BLaER1 (cell line): ENCODE measurements at regions not wholly inside any gene's neighbourhood (a gene's known extent, or its start where the extent isn't known, plus 50 kb on each side); places are given as distances from the start of the nearest gene placed in this dataset.
"Not testable (repeated sequence)": the region's sequence is repeated elsewhere in the genome, so short reads cannot be mapped to it uniquely, and the experiment has no call there.

Experiments used
- H3K27ac ChIP-seq: shearing (Covaris generic); formaldehyde crosslinking; 2 replicates; pipeline ENCODE4 v1.8.1; 2022
- H3K27me3 ChIP-seq: shearing (Covaris generic); formaldehyde crosslinking; 2 replicates; pipeline ENCODE4 v1.8.1; 2022
- H3K36me3 ChIP-seq: shearing (Covaris generic); formaldehyde crosslinking; 2 replicates; pipeline ENCODE4 v1.8.1; 2022
- H3K4me1 ChIP-seq: shearing (Covaris generic); formaldehyde crosslinking; 2 replicates; pipeline ENCODE4 v1.8.1; 2022
- H3K4me2 ChIP-seq: shearing (Covaris generic); formaldehyde crosslinking; 2 replicates; pipeline ENCODE4 v1.8.1; 2022
- H3K4me3 ChIP-seq: shearing (Covaris generic); formaldehyde crosslinking; 2 replicates; pipeline ENCODE4 v1.8.1; 2022
- H3K9ac ChIP-seq: shearing (Covaris generic); formaldehyde crosslinking; 2 replicates; pipeline ENCODE4 v1.8.1; 2022
- H3K9me3 ChIP-seq: shearing (Covaris generic); formaldehyde crosslinking; 2 replicates; pipeline ENCODE4 v1.8.1; 2022
- H4K20me1 ChIP-seq: shearing (Covaris generic); formaldehyde crosslinking; 2 replicates; pipeline ENCODE4 v1.8.1; 2022
- Cebpa-rat ChIP-seq: shearing (Covaris generic); IDR thresholded peaks from 2 replicates; pipeline ENCODE4 v1.8.1; 2022

GRCh38 chr17:16856171-16856570, 115.7 kb downstream of the TNFRSF13B start:
- H3K27ac ChIP-seq, H3K36me3 ChIP-seq, H3K9me3 ChIP-seq, H3K4me3 ChIP-seq, H3K27me3 ChIP-seq, H3K4me2 ChIP-seq, H4K20me1 ChIP-seq, H3K9ac ChIP-seq: not testable (repeated sequence)
- peaks cover 31% of the 10 kb centered on the region for H3K4me1 ChIP-seq

GRCh38 chr17:16854636-16855035, 117.3 kb downstream of the TNFRSF13B start:
- not testable (repeated sequence) for H3K4me3 ChIP-seq, H3K36me3 ChIP-seq, H3K27me3 ChIP-seq, H3K9ac ChIP-seq, H4K20me1 ChIP-seq, H3K27ac ChIP-seq, H3K9me3 ChIP-seq
- H3K4me1 ChIP-seq: peaks cover 31% of the 10 kb centered on the region
- peak overlapping the region; percentile 44 for H3K4me2 ChIP-seq

GRCh38 chr17:16853661-16854320, 118.1 kb downstream of the TNFRSF13B start:
- no peak for TF ChIP-seq Cebpa-rat

DNA sequence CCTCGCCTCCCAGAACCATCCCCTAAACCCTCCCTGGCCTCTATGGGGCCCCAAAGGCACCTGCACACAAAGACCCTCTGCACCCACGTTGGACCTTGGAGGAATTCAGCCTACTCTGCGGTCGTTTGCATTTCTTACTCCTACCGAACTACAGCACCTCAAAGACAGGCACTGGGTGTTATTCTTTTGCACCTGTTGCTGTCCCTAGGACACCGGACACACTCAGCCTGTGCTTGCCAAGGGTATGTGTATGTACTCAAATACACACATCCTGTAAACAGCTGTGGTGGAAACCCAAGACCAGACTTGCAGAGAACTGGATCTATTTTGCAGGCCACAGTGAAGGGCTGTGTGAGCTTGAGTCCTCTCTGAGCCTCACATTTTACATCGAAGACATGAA, 122.1 kb downstream of the TNFRSF13B start:
- not testable (repeated sequence) for H3K4me2 ChIP-seq, H4K20me1 ChIP-seq
- H3K4me1 ChIP-seq: peaks cover 12% of the 10 kb centered on the region

More at GRCh38 chr17:16853661-16854320, 118.1 kb downstream of the TNFRSF13B start:
- H3K4me2 ChIP-seq: peak overlapping the region; percentile 44
- H3K4me1 ChIP-seq: peaks cover 31% of the 10 kb centered on the region
- H3K27ac ChIP-seq: no peak overlapping the region
- H3K4me3 ChIP-seq: no peak overlapping the region
- H3K9me3 ChIP-seq: no peaks in the 10 kb centered on the region
- no peaks in the 10 kb centered on the region for H3K27me3 ChIP-seq
- H4K20me1 ChIP-seq: no peaks in the 10 kb centered on the region
- H3K9ac ChIP-seq: no peak overlapping the region
- H3K36me3 ChIP-seq: no peaks in the 10 kb centered on the region

DNA sequence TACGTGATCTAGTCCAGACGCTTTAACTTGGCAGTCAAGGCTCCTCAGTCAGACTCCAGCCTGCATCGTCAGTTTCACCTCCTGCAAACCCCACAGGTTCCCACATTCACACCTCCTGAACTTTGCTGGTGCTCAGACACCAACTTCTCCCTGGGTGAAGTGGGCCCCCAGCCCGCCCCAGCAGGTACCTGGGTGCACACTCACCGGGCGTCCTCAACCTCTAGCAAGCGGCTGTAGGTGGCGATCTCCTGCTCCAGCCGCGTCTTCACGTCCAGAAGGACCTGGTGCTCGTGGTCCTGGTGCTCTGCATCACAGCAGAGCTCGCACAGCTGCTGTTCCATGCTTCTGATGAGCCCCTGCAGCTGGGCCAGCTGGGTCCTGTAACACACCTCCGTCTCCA, 122.9 kb downstream of the TNFRSF13B start:
- H3K4me1 ChIP-seq, H3K9me3 ChIP-seq, H3K27me3 ChIP-seq, H3K36me3 ChIP-seq, H3K4me2 ChIP-seq, H3K4me3 ChIP-seq, H3K9ac ChIP-seq, H3K27ac ChIP-seq, H4K20me1 ChIP-seq: not testable (repeated sequence)

More for the DNA sequence above, 122.1 kb downstream of the TNFRSF13B start:
- not testable (repeated sequence) for H3K9ac ChIP-seq, H3K36me3 ChIP-seq, H3K9me3 ChIP-seq, H3K4me3 ChIP-seq, H3K27ac ChIP-seq, H3K27me3 ChIP-seq

- H3K9me3 ChIP-seq, H3K27me3 ChIP-seq, H3K9ac ChIP-seq, H3K4me3 ChIP-seq, H3K36me3 ChIP-seq, H3K27ac ChIP-seq, H4K20me1 ChIP-seq, H3K4me1 ChIP-seq, H3K4me2 ChIP-seq: not testable (repeated sequence)
Measured at GRCh38 chr17:16845098-16845497, 126.8 kb downstream of the TNFRSF13B start.

GRCh38 chr17:16844669-16845068, 127.2 kb downstream of the TNFRSF13B start:
- not testable (repeated sequence) for H3K36me3 ChIP-seq, H3K4me3 ChIP-seq, H3K9me3 ChIP-seq, H3K9ac ChIP-seq, H3K4me1 ChIP-seq, H3K27me3 ChIP-seq, H3K27ac ChIP-seq, H3K4me2 ChIP-seq, H4K20me1 ChIP-seq

DNA sequence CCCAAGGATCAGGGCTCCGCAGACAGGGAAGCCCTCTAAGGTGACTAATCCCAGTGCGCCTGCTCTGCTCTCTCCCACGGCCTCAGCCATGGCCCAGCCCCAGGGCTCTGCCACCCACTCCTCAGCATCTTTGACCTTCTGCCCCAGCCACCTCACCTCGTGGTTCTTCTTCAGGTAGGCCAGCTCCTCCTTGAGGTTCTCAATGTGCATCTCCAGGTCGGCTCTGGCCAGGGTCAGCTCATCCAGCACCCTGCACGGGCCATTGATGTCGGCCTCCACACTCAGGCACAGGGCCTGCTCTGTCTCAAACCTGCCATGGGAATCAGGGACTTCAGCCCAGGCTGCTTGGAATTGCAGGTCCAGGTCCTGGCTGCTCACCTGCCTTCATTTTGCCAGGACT, 128.4 kb downstream of the TNFRSF13B start:
- H3K4me2 ChIP-seq, H3K27me3 ChIP-seq, H3K4me1 ChIP-seq, H3K9me3 ChIP-seq, H3K36me3 ChIP-seq, H4K20me1 ChIP-seq, H3K4me3 ChIP-seq, H3K9ac ChIP-seq, H3K27ac ChIP-seq: not testable (repeated sequence)

- H4K20me1 ChIP-seq, H3K36me3 ChIP-seq, H3K9ac ChIP-seq, H3K4me3 ChIP-seq, H3K27me3 ChIP-seq, H3K27ac ChIP-seq, H3K4me2 ChIP-seq, H3K9me3 ChIP-seq: not testable (repeated sequence)
- peaks cover 12% of the 10 kb centered on the region for H3K4me1 ChIP-seq
Measured at GRCh38 chr17:16842346-16842745, 129.6 kb downstream of the TNFRSF13B start.

DNA sequence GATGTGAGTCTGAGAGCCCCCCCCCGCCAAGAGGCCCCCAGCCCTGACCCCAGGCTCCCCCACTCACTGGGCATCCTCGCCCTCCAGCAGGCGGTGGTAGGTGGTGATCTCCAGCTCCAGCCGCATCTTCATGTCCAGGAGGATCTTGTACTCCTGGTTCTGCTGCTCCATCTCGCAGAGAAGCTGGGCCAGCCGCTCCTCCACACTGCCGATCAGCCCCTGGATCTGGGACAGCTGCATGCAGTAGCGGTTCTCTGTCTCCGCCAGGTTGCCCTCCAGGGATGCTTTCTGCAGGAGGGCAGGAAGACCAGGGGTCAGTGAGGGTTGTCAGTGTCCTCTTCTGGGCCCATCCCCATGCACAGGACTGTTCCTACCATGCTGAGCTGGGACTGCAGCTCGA, 130.0 kb downstream of the TNFRSF13B start:
- H3K27ac ChIP-seq, H4K20me1 ChIP-seq, H3K27me3 ChIP-seq, H3K4me3 ChIP-seq, H3K9ac ChIP-seq, H3K9me3 ChIP-seq, H3K36me3 ChIP-seq, H3K4me2 ChIP-seq: not testable (repeated sequence)
- H3K4me1 ChIP-seq: peaks cover 13% of the 10 kb centered on the region

DNA sequence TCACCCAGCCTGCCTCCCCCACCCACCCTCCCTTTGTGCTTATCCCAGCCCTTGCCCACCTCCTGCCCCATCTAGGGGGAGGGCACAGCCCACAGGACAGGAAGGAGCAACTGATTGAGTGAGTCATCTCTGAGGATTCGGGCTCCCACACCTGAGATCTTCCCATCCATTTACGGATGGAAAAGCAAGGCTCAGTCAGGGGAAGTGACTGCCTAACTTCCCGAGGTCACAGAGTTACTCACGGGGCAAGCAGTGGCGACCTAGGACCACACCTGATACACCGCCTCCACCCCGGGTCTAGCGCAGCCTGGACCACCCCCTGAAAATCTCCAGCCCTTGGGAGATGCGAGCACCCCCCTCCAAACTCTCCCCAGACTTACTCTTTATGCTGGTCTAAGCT, 131.7 kb downstream of the TNFRSF13B start:
- H4K20me1 ChIP-seq, H3K4me2 ChIP-seq, H3K27ac ChIP-seq, H3K9me3 ChIP-seq, H3K9ac ChIP-seq, H3K36me3 ChIP-seq, H3K27me3 ChIP-seq, H3K4me3 ChIP-seq: not testable (repeated sequence)
- H3K4me1 ChIP-seq: peaks cover 13% of the 10 kb centered on the region

- not testable (repeated sequence) for H3K4me2 ChIP-seq, H3K4me3 ChIP-seq, H3K9ac ChIP-seq, H3K27me3 ChIP-seq, H3K27ac ChIP-seq, H4K20me1 ChIP-seq, H3K9me3 ChIP-seq, H3K36me3 ChIP-seq
- H3K4me1 ChIP-seq: peaks cover 13% of the 10 kb centered on the region
Measured at GRCh38 chr17:16839242-16840175, 132.4 kb downstream of the TNFRSF13B start.

GRCh38 chr17:16838795-16839194, 133.1 kb downstream of the TNFRSF13B start:
- not testable (repeated sequence) for H3K9ac ChIP-seq, H3K27ac ChIP-seq, H3K36me3 ChIP-seq, H3K4me3 ChIP-seq, H4K20me1 ChIP-seq, H3K9me3 ChIP-seq, H3K4me2 ChIP-seq, H3K27me3 ChIP-seq
- H3K4me1 ChIP-seq: peaks cover 13% of the 10 kb centered on the region

- H3K27me3 ChIP-seq, H3K9ac ChIP-seq, H3K36me3 ChIP-seq, H3K27ac ChIP-seq, H3K9me3 ChIP-seq, H4K20me1 ChIP-seq, H3K4me3 ChIP-seq: not testable (repeated sequence)
- peaks cover 13% of the 10 kb centered on the region for H3K4me1 ChIP-seq
- peak overlapping the region; percentile 58 for H3K4me2 ChIP-seq
Measured at GRCh38 chr17:16838287-16838686, 133.6 kb downstream of the TNFRSF13B start.
